ENCODE measurements at regions not wholly inside any gene's neighbourhood (a gene's known extent, or its start where the extent isn't known, plus 50 kb on each side); places are given as distances from the start of the nearest gene placed in this dataset.
"Not testable (repeated sequence)": the region's sequence is repeated elsewhere in the genome, so short reads cannot be mapped to it uniquely, and the experiment has no call there.

DNA sequence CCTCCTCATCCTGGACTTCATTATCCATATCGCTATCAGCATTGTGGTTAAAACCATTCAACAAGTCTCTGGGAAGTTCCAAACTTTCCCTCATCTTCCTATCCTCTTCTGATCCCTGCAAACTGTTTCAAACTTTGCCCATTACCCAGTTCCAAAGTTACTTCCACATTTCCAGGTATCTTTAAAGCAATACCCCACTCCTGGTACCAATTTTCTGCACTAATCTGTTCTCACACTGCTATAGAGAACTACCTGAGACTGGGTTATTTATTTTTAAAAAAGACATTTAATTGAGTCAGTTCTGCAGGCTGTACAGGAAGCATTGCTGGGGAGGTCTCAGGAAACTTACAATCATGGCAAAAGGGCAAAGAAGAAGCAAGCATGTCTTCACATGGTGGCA, 147.3 kb downstream of the ARL4A start:
- DNase-seq, result no peak

- DNase-seq, result no peak
These were observed 152.2 kb downstream of the ARL4A start for GRCh38 chr7:12839508-12840153.

- not testable (repeated sequence) for DNase-seq
These were observed 157.3 kb downstream of the ARL4A start for GRCh38 chr7:12844732-12845131.

DNA sequence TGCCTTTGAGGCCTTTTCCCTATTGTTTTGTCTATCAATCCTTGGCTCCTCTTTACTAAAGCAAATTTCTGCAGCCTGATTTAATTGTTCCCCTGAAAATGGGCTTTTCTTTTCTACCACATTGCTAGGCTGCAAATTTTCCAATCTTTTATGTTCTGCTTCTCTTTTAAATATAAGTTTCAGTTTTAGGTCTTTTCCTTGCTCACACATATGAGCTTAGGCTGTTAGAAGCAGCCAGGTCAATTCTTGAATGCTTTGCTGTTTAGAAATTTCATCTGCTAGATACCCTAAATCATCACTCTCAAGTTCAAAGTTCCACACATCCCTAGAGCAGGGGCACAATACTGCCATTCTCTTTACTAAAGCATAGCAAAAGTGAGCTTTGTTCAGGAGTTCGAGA, 159.6 kb downstream of the ARL4A start:
- DNase-seq, result no peak

- DNase-seq, result no peak
These were observed 163.7 kb downstream of the ARL4A start for GRCh38 chr7:12851142-12851541.

DNA sequence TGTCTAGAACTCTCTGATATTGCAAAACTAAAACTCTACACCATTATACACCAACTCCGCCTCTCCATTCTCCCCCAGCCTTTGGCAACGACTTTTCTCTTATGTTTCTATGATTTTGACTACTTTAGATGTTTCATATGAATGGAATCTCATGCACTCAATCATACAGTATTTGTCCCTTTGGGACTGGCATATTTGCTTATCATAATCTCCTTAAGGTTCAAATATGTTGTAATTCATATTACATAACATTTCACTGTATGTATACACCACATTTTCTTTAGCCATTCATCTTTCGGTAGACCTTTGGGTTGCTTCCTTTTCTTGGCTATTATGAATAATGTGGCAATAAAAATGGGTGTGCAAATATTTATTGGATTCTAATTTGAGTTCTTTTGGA, 164.4 kb downstream of the ARL4A start:
- no peak for DNase-seq

- no peak for DNase-seq
These were observed 167.6 kb downstream of the ARL4A start for GRCh38 chr7:12855036-12855435.

GRCh38 chr7:12859761-12860160, 172.3 kb downstream of the ARL4A start:
- no peak for DNase-seq

GRCh38 chr7:12861070-12861469, 173.6 kb downstream of the ARL4A start:
- no peak for DNase-seq

DNA sequence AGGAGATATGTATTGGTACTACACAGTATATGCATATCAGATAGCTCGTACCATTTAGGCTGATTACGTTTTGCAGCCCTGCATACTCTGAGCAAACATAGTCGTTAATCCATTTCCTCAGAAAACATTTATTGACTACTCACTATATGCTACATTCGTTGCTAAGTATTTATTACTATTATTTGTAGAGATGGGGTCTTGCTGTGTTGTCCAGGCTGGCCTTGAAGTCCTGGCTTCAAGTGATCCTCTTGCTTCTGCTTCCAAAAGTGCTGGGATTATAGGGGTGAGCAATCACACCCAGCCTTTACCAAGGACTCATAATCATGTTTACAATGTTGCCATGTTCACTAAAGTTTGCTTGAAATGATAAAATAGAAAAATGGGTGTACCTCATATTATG, 174.7 kb downstream of the ARL4A start:
- DNase-seq, result no peak

DNA sequence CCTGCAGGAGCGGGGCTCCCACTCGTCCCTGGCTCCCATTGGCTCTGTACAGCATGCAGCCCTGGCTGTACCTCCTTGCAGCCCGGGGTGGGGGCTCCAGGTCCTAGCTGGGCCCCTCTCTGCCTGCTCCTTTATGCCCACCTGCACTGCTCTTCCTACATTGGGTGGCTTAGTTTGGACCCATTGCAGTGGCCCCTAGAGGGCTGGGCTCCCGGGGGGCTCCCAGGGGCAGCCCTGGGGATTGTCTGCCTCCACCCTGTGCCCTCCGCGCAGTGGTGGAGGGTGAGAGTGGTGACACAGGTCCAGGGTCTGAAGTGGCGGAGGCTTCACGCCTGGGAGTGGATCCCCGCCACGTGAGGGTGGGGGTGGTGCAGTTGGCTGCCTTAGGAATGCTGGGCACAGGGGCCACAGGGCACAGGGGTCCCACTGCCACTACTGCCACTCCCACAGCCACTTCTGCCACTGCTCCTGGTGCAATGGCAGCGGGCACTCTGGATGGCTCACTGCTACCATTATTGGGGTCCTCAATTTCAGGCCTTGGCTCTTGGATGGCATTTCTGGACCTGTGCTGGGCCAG, 177.1 kb downstream of the ARL4A start:
- no peak for DNase-seq

GRCh38 chr7:12865593-12865992, 178.2 kb downstream of the ARL4A start:
- DNase-seq, result no peak

DNA sequence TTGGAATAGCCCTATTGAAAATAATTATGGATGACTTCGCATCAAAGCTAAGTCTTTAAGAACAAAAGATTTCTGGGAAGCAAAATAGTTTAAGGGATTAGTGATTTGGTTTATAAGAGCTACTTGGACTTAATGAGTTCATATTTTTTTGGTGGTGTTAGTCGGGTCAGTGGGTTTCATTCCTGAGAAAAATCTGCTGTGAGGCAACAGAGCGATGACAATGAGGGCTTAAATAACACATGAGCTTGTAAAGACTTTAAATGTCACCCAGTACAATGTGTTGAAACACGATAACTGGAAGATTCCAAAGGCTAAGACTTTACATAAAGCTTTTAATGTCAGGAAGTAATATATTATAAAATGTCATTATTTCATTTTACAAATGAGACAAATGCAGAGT, 178.8 kb downstream of the ARL4A start:
- DNase-seq, result no peak

DNA sequence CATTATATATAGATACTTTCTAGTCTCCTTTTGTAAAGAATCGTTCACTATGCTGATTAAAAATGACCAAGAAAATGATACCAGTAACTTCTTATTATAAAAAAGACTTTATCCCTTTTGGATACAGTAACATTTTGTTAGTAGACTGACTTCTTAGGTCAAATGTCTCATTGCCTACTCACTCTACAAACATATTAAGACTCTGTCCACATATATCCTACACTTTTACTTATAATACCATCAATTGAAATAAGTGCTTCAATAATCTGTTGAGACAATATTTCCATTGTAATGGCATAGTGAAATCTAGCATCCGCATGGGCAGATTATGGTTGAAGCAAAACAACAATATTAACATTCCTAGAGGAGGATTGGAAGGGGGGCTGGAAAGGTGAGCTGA, 180.6 kb downstream of the ARL4A start:
- DNase-seq, result no peak

DNA sequence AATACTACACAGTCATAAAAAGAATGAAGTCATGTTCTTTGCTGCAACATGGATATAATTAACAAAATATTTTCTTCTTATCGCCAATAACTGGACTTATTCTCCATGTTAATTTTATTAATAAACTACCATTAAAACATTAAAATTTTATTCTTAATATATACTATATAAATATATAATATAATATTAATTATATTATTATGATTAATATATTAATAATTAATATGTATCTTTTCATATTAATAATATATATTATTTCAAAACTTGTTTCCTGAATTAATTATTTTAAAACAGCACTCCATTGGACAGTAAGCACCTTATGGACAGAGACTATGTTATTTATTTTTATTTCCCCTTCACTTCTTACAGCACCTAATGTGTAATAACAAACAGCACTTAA, 182.8 kb downstream of the ARL4A start:
- no peak for DNase-seq

- DNase-seq, result no peak
These were observed 185.1 kb downstream of the ARL4A start for GRCh38 chr7:12872487-12872886.

- no peak for DNase-seq
These were observed 186.1 kb downstream of the ARL4A start for GRCh38 chr7:12873571-12873970.

DNA sequence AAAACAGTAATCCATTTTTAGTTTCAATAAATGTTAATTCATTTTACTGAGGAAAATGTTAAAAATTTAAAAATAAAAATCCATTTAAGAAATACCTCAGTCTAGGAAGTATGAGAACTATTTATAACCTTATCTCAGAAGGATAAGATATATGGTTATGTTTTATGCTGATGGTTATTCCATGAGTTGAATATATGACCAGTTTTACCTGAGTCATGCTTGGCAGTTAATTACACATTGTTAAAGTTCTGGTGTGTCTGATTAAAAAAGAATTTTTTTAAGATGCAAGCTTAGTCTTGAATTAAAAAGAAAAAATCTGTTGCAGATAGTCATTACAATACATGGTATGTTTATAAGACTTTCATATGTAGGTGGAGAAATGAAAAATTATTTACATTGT, 191.7 kb downstream of the ARL4A start:
- DNase-seq, result no peak

DNA sequence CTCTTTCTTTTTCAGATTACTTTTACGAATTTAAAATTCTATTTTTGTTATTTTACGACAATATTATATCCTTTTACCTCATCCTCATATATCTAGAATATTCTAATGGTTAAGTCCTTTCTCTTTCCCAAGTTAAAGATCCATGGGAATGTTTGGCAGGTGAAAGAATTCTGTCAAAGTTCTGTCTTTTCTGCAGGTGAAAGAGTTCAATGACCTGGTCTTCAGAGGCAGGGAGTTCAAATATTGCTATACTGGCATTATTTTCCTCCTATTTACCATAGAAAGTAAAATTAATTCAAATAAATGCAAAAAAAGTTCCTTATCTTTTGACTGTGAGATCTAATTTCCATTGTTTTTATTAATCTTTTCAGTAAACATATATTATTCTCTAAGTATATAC, 194.3 kb downstream of the ARL4A start:
- no peak for DNase-seq

DNA sequence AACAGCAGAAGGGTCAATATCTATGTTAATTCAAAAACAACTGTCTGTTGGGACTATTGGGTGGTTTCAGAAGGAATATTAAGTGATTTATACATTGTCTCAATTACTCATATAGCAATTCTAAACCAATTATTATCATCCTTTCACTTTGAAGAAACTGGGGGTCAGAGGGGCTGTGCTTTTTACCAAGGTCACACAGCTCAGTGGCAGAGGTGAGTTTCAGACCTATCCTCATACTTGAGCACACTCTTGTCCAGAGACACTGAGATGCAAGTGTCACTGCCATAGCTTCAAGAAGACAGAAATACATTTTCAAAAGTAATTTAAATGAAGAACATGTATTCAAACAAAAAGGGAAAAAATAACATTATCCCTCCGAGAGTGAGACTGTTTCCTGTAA, 195.3 kb downstream of the ARL4A start:
- no peak for DNase-seq

DNA sequence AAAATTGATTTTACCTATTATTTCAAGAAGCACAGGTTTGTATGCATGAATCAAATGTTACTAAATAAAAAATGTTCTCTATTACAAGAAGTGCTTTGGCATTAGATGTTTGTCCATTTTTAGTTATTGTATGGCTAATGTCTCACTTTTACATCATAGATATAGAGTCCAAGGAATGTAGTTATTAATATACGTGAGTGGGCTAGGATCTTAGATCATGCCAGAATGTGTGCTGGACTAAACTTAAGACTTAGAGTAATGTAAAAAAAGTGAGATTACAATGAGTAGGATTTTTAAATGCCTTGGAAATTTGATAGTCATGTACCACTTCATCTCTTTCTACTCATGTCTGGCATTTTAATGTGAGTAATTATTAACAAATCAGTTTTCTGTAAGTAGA, 196.6 kb downstream of the ARL4A start:
- DNase-seq, result no peak

- no peak for DNase-seq
These were observed 197.5 kb downstream of the ARL4A start for GRCh38 chr7:12884856-12885440.

DNA sequence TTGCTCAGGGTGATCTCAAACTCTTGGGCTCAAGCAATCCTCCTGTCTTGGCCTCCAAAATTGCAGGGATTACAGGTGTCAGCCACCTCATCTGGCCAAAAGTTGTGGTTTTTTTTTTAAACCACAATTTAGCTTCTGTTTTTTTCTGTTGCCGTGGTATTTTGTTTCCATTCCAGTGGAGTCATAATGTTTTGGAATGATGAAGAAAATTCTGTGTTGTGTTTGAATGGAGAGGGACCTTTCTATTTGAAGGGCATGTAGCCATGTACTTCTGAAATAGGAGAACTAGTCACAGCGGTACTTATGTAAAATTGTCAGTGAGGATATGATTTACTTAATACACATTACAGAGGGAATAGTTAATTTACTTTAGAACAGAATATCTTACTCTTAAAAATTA, 201.3 kb downstream of the ARL4A start:
- no peak for DNase-seq

GRCh38 chr7:12889391-12889790, 202.0 kb downstream of the ARL4A start:
- no peak for DNase-seq

DNA sequence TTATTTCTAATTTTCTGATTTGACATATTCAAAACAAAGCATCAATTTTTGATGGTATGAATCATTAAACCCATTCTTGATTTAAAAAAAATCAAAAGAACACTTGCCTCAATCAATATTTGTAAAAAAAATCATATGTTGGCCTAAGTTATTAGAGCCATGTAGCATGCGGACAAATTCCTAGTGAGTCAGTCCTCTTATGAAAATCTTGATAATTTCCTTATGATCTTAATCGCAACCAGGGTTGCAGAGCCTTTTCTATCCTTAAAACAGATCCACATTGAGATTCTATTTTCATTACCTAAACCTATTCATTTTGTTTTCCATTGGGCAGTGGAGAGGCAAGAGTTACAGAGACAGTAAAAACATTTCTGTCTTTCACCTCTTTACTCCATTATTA, 203.2 kb downstream of the ARL4A start:
- DNase-seq, result no peak

Measured in NCI-H1694 (cell line).